ENCODE measurements at regions not wholly inside any gene's neighbourhood (a gene's known extent, or its start where the extent isn't known, plus 50 kb on each side); places are given as distances from the start of the nearest gene placed in this dataset.

GRCh38 chr20:52585333-52585732, 386.8 kb upstream of the TSHZ2 start:
- TF ChIP-seq EZH2 (IDR thresholded peaks at IDR 0.05) (no peak), POLR2AphosphoS5 (IDR thresholded peaks at IDR 0.05; ENCODE audit: borderline replicate concordance, low read depth, low read length) (no peak)

All from SK-N-MC (cell line).